GM04504 (cell line): ENCODE measurements at regions not wholly inside any gene's neighbourhood (a gene's known extent, or its start where the extent isn't known, plus 50 kb on each side); places are given as distances from the start of the nearest gene placed in this dataset.
"Not testable (repeated sequence)": the region's sequence is repeated elsewhere in the genome, so short reads cannot be mapped to it uniquely, and the experiment has no call there.

ENCODE experiments used
- DNase-seq: peaks from one replicate; pipeline ENCODE4 v3.0.0-alpha.2; 2012; ENCODE audit warnings: low read depth

- DNase-seq = no peak
These were observed 569.7 kb downstream of the KCNJ2 start for GRCh38 chr17:70739065-70739464.

- DNase-seq = not testable (repeated sequence)
These were observed 577.2 kb downstream of the KCNJ2 start for GRCh38 chr17:70746574-70746973.

- no peak for DNase-seq
These were observed 581.7 kb downstream of the KCNJ2 start for GRCh38 chr17:70750983-70751382.

GRCh38 chr17:70752461-70752860, 583.1 kb downstream of the KCNJ2 start:
- DNase-seq = not testable (repeated sequence)

- DNase-seq = no peak
These were observed 583.7 kb downstream of the KCNJ2 start for GRCh38 chr17:70752966-70753467.

GRCh38 chr17:70763018-70763417, 593.7 kb downstream of the KCNJ2 start:
- no peak for DNase-seq

GRCh38 chr17:70767102-70767701, 597.9 kb downstream of the KCNJ2 start:
- peak; percentile 18 for DNase-seq

- no peak for DNase-seq
These were observed 600.6 kb downstream of the KCNJ2 start for GRCh38 chr17:70769956-70770355.

GRCh38 chr17:70771804-70772386, 602.6 kb downstream of the KCNJ2 start:
- DNase-seq = no peak

- no peak for DNase-seq
These were observed 603.4 kb downstream of the KCNJ2 start for GRCh38 chr17:70772761-70773160.

GRCh38 chr17:70773258-70773657, 603.9 kb downstream of the KCNJ2 start:
- DNase-seq = no peak

- no peak for DNase-seq
These were observed 605.2 kb downstream of the KCNJ2 start for GRCh38 chr17:70774339-70775117.

GRCh38 chr17:70775679-70776078, 606.3 kb downstream of the KCNJ2 start:
- no peak for DNase-seq

GRCh38 chr17:70776441-70776840, 607.1 kb downstream of the KCNJ2 start:
- DNase-seq = no peak

- no peak for DNase-seq
These were observed 610.7 kb downstream of the KCNJ2 start for GRCh38 chr17:70780031-70780430.

GRCh38 chr17:70786081-70786480, 616.7 kb downstream of the KCNJ2 start:
- DNase-seq = no peak

GRCh38 chr17:70787721-70788300, 618.5 kb downstream of the KCNJ2 start:
- no peak for DNase-seq

GRCh38 chr17:70791748-70792443, 622.6 kb downstream of the KCNJ2 start:
- DNase-seq = no peak

- no peak for DNase-seq
These were observed 625.4 kb downstream of the KCNJ2 start for GRCh38 chr17:70794738-70795137.

GRCh38 chr17:70795620-70796019, 626.3 kb downstream of the KCNJ2 start:
- no peak for DNase-seq

GRCh38 chr17:70796757-70797156, 627.4 kb downstream of the KCNJ2 start:
- no peak for DNase-seq

GRCh38 chr17:70797166-70797565, 627.8 kb downstream of the KCNJ2 start:
- no peak for DNase-seq
